HCEC 1CT (cell line): ENCODE measurements at regions not wholly inside any gene's neighbourhood (a gene's known extent, or its start where the extent isn't known, plus 50 kb on each side); places are given as distances from the start of the nearest gene placed in this dataset.

Source experiments
- DNase-seq: peaks from one replicate; pipeline ENCODE4 v3.0.0-alpha.2; 2017

DNA sequence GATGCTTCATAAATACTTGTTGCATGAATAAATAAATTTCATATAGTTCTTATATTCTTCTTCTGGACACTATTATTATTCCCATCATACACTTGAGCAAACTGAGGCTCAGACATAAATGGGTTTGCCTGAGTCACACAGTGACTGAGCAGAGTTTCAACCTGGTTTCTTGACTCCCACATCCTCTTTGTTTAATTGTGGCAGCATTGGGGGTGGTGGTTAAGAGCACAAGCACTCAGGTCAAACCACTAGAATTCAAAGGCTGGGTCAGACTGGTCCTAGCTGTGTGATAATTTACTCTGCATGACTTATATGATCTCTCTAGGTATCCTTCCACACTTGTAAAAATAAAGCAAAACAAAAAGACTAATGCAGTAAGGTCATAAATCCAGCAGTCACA, 274.9 kb upstream of the SRRM4 start:
- DNase-seq: no peak

DNA sequence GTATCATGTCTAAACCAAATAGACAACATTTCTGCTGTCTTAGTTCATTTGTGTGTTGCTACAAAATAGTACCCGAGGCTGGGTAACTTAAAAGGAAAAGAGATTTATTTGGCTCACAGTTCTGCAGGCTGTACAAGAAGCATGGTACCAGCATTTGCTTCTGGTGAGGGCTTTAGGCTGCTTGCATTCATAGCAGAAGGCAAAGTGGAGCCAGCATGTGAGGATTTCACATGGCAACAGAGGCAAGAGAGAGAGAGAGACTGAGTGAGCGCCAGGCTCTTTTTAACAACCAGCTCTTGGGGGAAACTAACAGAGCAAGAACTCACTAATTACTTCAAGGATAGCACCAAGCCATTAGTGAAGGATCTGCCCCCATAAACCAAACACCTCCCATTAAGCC, 271.4 kb upstream of the SRRM4 start:
- DNase-seq: no peak

DNA sequence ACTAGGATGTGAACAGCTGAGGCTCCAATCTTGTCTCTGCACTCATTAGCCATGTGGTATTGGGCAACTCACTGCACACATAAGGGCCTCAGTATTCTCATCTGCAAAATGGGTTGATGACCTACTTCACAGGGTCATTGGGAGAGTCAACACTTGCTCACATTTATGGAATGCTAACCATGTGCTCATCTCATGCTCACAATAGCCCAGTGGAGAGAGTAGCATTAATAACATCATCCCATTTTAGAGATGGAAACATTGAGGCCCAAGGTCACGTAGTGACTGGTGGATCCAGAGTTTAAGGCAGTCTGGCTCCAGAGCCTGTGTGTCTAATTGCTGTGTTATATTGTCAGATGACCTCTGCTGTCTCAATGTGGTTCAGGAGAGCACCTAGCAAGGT, 270.2 kb upstream of the SRRM4 start:
- DNase-seq: no peak

GRCh38 chr12:118714051-118714460, 267.3 kb upstream of the SRRM4 start:
- DNase-seq: peak; percentile 3

GRCh38 chr12:118714500-118714899, 266.8 kb upstream of the SRRM4 start:
- no peak for DNase-seq

GRCh38 chr12:118715647-118716046, 265.7 kb upstream of the SRRM4 start:
- DNase-seq: no peak

DNA sequence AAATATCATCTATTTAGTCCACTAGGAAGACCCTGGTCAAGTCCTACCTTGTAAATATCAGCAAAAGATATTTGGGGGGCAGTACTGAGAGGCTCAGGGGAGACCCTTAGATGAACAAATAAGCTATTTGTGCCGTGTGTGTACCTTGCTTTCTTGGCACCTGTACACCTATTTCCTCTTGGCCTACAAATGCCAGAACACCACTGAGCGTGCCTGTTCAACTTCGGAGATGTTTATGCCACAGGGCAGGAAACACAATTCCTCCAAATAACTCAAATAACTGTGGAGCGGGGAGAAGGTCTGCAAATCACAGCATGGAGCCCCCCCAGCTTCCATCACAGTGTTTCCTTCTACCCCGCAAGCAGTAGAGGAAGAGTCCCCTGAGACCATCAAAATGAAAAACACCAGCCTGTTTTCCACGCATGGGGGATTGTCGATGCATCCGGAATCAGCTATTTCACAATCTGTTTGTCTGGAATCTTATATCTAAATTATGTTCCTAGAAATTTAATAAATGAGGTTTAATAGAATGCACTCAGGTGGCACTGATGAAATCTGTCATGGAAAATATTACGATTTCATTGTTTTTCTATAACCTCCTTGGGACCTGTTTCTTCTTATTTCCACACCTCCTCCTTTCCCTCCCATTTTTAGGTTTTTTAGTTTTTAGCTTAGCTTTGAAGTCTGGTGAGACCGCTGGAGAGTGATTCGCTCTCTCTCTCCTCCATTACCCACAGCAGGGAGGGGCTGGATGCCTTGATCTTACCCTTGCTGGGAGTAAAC, 254.0 kb upstream of the SRRM4 start:
- no peak for DNase-seq

- no peak for DNase-seq
Measured at GRCh38 chr12:118727979-118728366, 253.4 kb upstream of the SRRM4 start.

GRCh38 chr12:118734266-118734665, 247.1 kb upstream of the SRRM4 start:
- no peak for DNase-seq

GRCh38 chr12:118737985-118738540, 243.3 kb upstream of the SRRM4 start:
- DNase-seq: no peak

DNA sequence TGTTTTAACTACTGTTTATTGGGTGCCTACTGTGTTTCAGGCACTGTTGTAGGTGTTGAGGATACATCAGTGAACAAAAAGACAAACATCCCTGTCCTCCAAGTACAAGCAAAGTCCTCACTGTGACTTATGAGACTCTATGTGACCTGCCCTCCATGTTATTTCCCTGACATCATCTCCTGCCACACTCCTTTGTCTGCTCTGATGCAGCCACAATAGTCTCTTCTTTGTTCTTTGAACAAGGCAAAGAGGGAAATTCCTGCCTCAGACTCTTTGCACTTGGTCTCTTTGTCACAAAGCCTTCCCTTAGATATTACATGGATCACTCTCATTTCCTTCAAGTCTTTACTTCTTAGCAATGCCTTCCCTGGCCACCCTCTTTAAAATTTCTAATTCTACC, 240.1 kb upstream of the SRRM4 start:
- no peak for DNase-seq

DNA sequence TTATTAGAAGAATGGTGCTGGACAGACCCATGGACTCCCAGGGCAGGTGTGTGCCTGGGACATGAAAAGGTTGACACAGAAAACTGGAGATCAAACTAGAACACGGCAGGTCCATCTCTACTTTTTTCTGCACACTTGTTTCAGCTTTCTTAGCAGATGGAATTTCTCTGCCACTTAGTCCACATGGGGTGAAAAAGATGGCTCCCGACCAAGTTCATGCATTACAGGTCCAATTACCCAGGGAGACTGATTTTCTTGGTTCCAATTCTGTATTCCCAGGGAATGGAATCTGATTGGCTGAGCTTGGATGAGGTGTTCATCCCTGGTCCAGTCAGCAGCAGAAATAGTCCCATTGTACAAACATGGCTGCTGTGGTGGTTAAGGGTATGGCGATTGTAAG, 238.9 kb upstream of the SRRM4 start:
- no peak for DNase-seq

DNA sequence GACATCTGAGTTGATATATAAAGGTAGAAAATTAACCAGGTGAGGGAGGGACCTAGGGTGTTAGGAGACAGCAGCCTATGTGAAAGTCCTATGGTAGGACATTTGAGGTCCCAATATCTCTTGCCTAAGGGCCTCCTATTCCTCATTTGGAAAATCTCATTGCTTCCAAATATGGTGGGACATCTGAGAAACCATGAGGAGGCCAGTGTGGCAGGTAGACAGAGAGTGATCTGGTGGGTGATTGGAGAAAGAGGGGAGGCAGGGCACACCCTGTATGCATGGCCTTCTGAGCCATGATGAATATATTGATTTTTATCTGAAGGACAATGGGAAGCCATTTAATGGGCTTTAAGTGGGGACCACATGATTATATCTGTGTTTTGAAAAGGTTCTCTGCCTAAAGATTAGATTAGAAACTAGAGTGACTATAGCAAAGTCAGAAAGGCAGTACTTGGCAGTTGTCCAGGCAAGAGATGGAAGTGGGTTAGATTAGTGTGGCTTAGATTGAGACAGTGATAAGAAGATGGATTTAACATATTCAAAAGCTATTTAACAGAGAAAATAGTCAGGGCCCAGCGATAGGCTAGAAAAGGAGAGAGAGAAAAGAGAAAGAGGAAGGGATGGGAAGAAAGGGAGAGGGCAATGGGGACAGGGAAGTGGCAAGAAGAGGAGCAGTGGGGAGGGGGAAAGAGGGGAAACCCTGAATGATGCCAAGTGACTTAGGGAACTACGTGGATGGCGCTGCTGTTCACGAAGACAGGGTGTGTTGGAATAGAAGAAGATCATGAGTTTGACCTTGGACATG, 237.2 kb upstream of the SRRM4 start:
- DNase-seq: no peak

- DNase-seq: no peak
Measured at GRCh38 chr12:118746176-118746575, 235.2 kb upstream of the SRRM4 start.

- DNase-seq: no peak
Measured at GRCh38 chr12:118746960-118747359, 234.4 kb upstream of the SRRM4 start.

GRCh38 chr12:118747771-118748170, 233.6 kb upstream of the SRRM4 start:
- no peak for DNase-seq

- no peak for DNase-seq
Measured at GRCh38 chr12:118748478-118749380, 232.6 kb upstream of the SRRM4 start.

- no peak for DNase-seq
Measured at GRCh38 chr12:118749646-118750045, 231.7 kb upstream of the SRRM4 start.

- no peak for DNase-seq
Measured at GRCh38 chr12:118750666-118751065, 230.7 kb upstream of the SRRM4 start.

- DNase-seq: no peak
Measured at GRCh38 chr12:118751355-118751754, 230.0 kb upstream of the SRRM4 start.

GRCh38 chr12:118760623-118761022, 220.7 kb upstream of the SRRM4 start:
- DNase-seq: no peak

DNA sequence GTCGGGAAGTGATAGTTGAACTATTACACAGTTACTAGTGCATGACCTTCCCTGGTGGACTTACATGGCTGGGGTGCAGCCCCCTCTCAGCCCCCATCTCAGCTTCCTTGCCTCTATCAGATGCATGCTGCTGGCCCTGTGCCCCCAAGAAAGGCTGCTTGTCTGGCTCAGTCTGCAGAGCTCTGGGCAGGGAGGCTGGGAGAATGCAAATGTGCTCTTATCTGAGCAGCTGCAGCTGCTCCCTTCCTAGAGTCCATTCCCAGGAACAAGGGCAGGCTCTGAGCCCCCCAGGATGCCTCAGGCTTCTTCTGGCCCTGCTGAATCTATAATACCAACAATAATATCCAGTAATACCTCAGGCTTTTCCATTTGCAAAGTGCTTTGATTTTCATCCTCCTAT, 218.1 kb upstream of the SRRM4 start:
- no peak for DNase-seq
